ENCODE measurements at regions not wholly inside any gene's neighbourhood (a gene's known extent, or its start where the extent isn't known, plus 50 kb on each side); places are given as distances from the start of the nearest gene placed in this dataset.

- Mint-ChIP-seq H3K4me1 (ENCODE audit: low read depth) (peaks cover 2% of the 10 kb centered on the region), H3K27ac (no peak overlapping the region), H3K27me3 (no peaks in the 10 kb centered on the region)
Observed at GRCh38 chr14:42353315-42353714, 746.6 kb downstream of the LRFN5 start.

GRCh38 chr14:42335918-42336317, 729.2 kb downstream of the LRFN5 start:
- H3K27ac Mint-ChIP-seq, result no peak overlapping the region
- no peaks in the 10 kb centered on the region for H3K27me3 Mint-ChIP-seq
- no peak overlapping the region for H3K4me3 Mint-ChIP-seq (ENCODE audit: low read depth)
- H3K36me3 Mint-ChIP-seq (ENCODE audit: insufficient read depth), result no peaks in the 10 kb centered on the region
- no peaks in the 10 kb centered on the region for H3K4me1 Mint-ChIP-seq (ENCODE audit: low read depth)
- DNase-seq (ENCODE audit: low spot score, unreplicated experiment), result no peak
- peaks cover 6% of the 10 kb centered on the region for H3K9me3 Mint-ChIP-seq (ENCODE audit: low read depth)
- TF ChIP-seq CTCF (IDR thresholded peaks at IDR 0.05; ENCODE audit: unreplicated experiment), result no peak

More at GRCh38 chr14:42353315-42353714, 746.6 kb downstream of the LRFN5 start:
- H3K9me3 Mint-ChIP-seq (ENCODE audit: low read depth), result no peaks in the 10 kb centered on the region
- H3K36me3 Mint-ChIP-seq (ENCODE audit: insufficient read depth), result no peaks in the 10 kb centered on the region
- DNase-seq (ENCODE audit: low spot score, unreplicated experiment), result no peak
- H3K4me3 Mint-ChIP-seq (ENCODE audit: low read depth), result no peak overlapping the region
- no peak for TF ChIP-seq CTCF (IDR thresholded peaks at IDR 0.05; ENCODE audit: unreplicated experiment)

GRCh38 chr14:42334931-42335330, 728.3 kb downstream of the LRFN5 start:
- no peak overlapping the region for H3K4me3 Mint-ChIP-seq (ENCODE audit: low read depth)
- H3K36me3 Mint-ChIP-seq (ENCODE audit: insufficient read depth), result no peaks in the 10 kb centered on the region
- TF ChIP-seq CTCF (IDR thresholded peaks at IDR 0.05; ENCODE audit: unreplicated experiment), result no peak
- no peak for DNase-seq (ENCODE audit: low spot score, unreplicated experiment)
- peaks cover 6% of the 10 kb centered on the region for H3K9me3 Mint-ChIP-seq (ENCODE audit: low read depth)
- no peaks in the 10 kb centered on the region for H3K4me1 Mint-ChIP-seq (ENCODE audit: low read depth)
- no peak overlapping the region for H3K27ac Mint-ChIP-seq
- no peaks in the 10 kb centered on the region for H3K27me3 Mint-ChIP-seq

GRCh38 chr14:42323426-42323825, 716.8 kb downstream of the LRFN5 start:
- Mint-ChIP-seq H3K9me3 (ENCODE audit: low read depth) (peaks cover 3% of the 10 kb centered on the region), H3K27me3 (no peaks in the 10 kb centered on the region), H3K4me3 (ENCODE audit: low read depth) (no peak overlapping the region)

GRCh38 chr14:42322531-42323284, 716.0 kb downstream of the LRFN5 start:
- Mint-ChIP-seq H3K27ac (no peak overlapping the region), H3K27me3 (no peaks in the 10 kb centered on the region), H3K9me3 (ENCODE audit: low read depth) (peaks cover 3% of the 10 kb centered on the region), H3K4me1 (ENCODE audit: low read depth) (no peaks in the 10 kb centered on the region), H3K36me3 (ENCODE audit: insufficient read depth) (no peaks in the 10 kb centered on the region), H3K4me3 (ENCODE audit: low read depth) (no peak overlapping the region)
- no peak for TF ChIP-seq CTCF (IDR thresholded peaks at IDR 0.05; ENCODE audit: unreplicated experiment)
- no peak for DNase-seq (ENCODE audit: low spot score, unreplicated experiment)

More at GRCh38 chr14:42323426-42323825, 716.8 kb downstream of the LRFN5 start:
- no peak overlapping the region for H3K27ac Mint-ChIP-seq
- TF ChIP-seq CTCF (IDR thresholded peaks at IDR 0.05; ENCODE audit: unreplicated experiment), result no peak
- H3K4me1 Mint-ChIP-seq (ENCODE audit: low read depth), result no peaks in the 10 kb centered on the region
- no peak for DNase-seq (ENCODE audit: low spot score, unreplicated experiment)
- no peaks in the 10 kb centered on the region for H3K36me3 Mint-ChIP-seq (ENCODE audit: insufficient read depth)
